ENCODE measurements at regions not wholly inside any gene's neighbourhood (a gene's known extent, or its start where the extent isn't known, plus 50 kb on each side); places are given as distances from the start of the nearest gene placed in this dataset.
"Not testable (repeated sequence)": the region's sequence is repeated elsewhere in the genome, so short reads cannot be mapped to it uniquely, and the experiment has no call there.

GRCh38 chr10:46720811-46721518, 142.0 kb downstream of the SYT15 start:
- TF ChIP-seq CTCF (conservative IDR thresholded peaks at IDR 0.05 in 1 of 2, IDR thresholded peaks at IDR 0.05 in 1 of 2; ENCODE audit: extremely low read depth in 1 of 2, insufficient read depth in 1 of 2, low read depth in 1 of 2, low read length in 2 of 2); EZH2 (IDR thresholded peaks at IDR 0.05; ENCODE audit: borderline replicate concordance, low read length): not testable (repeated sequence)
